IMR-90 (cell line): ENCODE measurements at regions not wholly inside any gene's neighbourhood (a gene's known extent, or its start where the extent isn't known, plus 50 kb on each side); places are given as distances from the start of the nearest gene placed in this dataset.

Experiments used
- BHLHE40 ChIP-seq: fragments of 150-350 bp; IDR thresholded peaks from 2 replicates; pipeline ENCODE4 v1.6.1; 2016; ENCODE audit warnings: mild to moderate bottlenecking, low read depth, low read length
- CEBPB ChIP-seq: IDR thresholded peaks from 2 replicates; pipeline ENCODE4 v1.6.1; 2012; ENCODE audit warnings: low read depth, low read length, improper control_type of control experiment
- CTCF ChIP-seq: conservative IDR thresholded peaks from 2 replicates; pipeline ENCODE4 v1.5.1; 2012; ENCODE audit warnings: mild to moderate bottlenecking, low read depth, low read length, improper control_type of control experiment
- ELK1 ChIP-seq: fragments of 150-350 bp; IDR thresholded peaks from 2 replicates; pipeline ENCODE4 v1.6.1; 2016; ENCODE audit warnings: low read depth, mild to moderate bottlenecking, low read length, moderate library complexity, borderline replicate concordance
- MAFK ChIP-seq: IDR thresholded peaks from 2 replicates; pipeline ENCODE4 v1.6.1; 2012; ENCODE audit warnings: low read depth, low read length, improper control_type of control experiment
- MXI1 ChIP-seq: IDR thresholded peaks from 2 replicates; pipeline ENCODE4 v1.6.1; 2012; ENCODE audit warnings: low read depth, mild to moderate bottlenecking, low read length, moderate library complexity, borderline replicate concordance
- POLR2A ChIP-seq: IDR thresholded peaks from 2 replicates; pipeline ENCODE4 v1.6.1; 2012; ENCODE audit warnings: mild to moderate bottlenecking, low read depth, low read length
- RAD21 ChIP-seq: IDR thresholded peaks from 2 replicates; pipeline ENCODE4 v1.6.1; 2012; ENCODE audit warnings: low read length, improper control_type of control experiment
- USF2 ChIP-seq: fragments of 150-350 bp; IDR thresholded peaks from 2 replicates; pipeline ENCODE4 v1.6.1; 2017; ENCODE audit warnings: mild to moderate bottlenecking, antibody characterized with exemption, low read length, low read depth

- TF ChIP-seq CTCF (peak; percentile 66), MXI1 (no peak), POLR2A (no peak), ELK1 (no peak), MAFK (no peak), USF2 (no peak), RAD21 (peak; percentile 85), CEBPB (no peak), BHLHE40 (no peak)
These were observed 58.5 kb upstream of the COPS8 start for GRCh38 chr2:237026981-237027711.
